Neural crest cell (in vitro differentiated cells): ENCODE measurements at regions not wholly inside any gene's neighbourhood (a gene's known extent, or its start where the extent isn't known, plus 50 kb on each side); places are given as distances from the start of the nearest gene placed in this dataset.

Experiments used
- DNase-seq: peaks from one replicate; pipeline ENCODE4 v3.0.0; 2021; ENCODE audit warnings: low read depth, mixed read lengths, low spot score
- H3K27ac Mint-ChIP-seq: one replicate; pipeline ENCODE4 v1.8.0; 2021; ENCODE audit warnings: mild to moderate bottlenecking, mixed read lengths; ENCODE audit not compliant: unreplicated experiment
- H3K27me3 Mint-ChIP-seq: 2 replicates; pipeline ENCODE4 v1.8.0; 2021; ENCODE audit warnings: low read depth, mild to moderate bottlenecking, mixed read lengths
- H3K36me3 Mint-ChIP-seq: 2 replicates; pipeline ENCODE4 v1.8.0; 2021; ENCODE audit warnings: low read depth, mild to moderate bottlenecking, mixed read lengths
- H3K4me1 Mint-ChIP-seq: 2 replicates; pipeline ENCODE4 v1.8.0; 2021; ENCODE audit warnings: mixed read lengths
- H3K4me3 Mint-ChIP-seq: one replicate; pipeline ENCODE4 v1.8.0; 2021; ENCODE audit warnings: mild to moderate bottlenecking, mixed read lengths
- H3K9me3 Mint-ChIP-seq: 2 replicates; pipeline ENCODE4 v1.8.0; 2021; ENCODE audit warnings: mixed read lengths
- TF ChIP-seq, protein P1 (sequence below): fragments of 200-600 bp; sonication (generic); conservative IDR thresholded peaks from 2 replicates; pipeline ENCODE4 v1.5.0; 2021; ENCODE audit warnings: antibody characterized with exemption, mild to moderate bottlenecking

DNA sequence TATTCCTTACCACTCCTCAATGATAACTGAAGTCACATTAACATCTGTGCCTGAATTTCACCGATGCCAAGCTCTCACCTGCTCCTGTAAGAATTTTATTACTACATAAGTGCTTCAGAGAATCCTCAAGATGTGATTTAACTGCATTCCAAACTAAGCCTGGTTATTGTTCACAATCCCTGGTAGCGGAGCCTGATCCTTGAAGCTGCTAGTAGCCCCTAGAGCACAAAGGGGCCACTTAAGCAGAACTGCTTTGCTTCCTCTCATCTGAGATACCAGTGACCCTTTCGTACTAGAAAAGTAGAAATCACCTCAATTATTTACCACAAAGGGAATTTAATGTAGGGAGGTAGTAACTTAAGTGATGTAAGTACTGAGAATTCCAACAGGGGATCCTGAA is 529.6 kb downstream of the CPS1 start:
- Mint-ChIP-seq H3K4me1 (peaks cover 21% of the 10 kb centered on the region), H3K4me3 (no peak overlapping the region), H3K27ac (peak overlapping the region; percentile 29), H3K36me3 (no peaks in the 10 kb centered on the region), H3K27me3 (no peaks in the 10 kb centered on the region), H3K9me3 (no peaks in the 10 kb centered on the region)
- TF ChIP-seq, protein P1, sequence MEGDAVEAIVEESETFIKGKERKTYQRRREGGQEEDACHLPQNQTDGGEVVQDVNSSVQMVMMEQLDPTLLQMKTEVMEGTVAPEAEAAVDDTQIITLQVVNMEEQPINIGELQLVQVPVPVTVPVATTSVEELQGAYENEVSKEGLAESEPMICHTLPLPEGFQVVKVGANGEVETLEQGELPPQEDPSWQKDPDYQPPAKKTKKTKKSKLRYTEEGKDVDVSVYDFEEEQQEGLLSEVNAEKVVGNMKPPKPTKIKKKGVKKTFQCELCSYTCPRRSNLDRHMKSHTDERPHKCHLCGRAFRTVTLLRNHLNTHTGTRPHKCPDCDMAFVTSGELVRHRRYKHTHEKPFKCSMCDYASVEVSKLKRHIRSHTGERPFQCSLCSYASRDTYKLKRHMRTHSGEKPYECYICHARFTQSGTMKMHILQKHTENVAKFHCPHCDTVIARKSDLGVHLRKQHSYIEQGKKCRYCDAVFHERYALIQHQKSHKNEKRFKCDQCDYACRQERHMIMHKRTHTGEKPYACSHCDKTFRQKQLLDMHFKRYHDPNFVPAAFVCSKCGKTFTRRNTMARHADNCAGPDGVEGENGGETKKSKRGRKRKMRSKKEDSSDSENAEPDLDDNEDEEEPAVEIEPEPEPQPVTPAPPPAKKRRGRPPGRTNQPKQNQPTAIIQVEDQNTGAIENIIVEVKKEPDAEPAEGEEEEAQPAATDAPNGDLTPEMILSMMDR, result no peak
- DNase-seq, result no peak

DNA sequence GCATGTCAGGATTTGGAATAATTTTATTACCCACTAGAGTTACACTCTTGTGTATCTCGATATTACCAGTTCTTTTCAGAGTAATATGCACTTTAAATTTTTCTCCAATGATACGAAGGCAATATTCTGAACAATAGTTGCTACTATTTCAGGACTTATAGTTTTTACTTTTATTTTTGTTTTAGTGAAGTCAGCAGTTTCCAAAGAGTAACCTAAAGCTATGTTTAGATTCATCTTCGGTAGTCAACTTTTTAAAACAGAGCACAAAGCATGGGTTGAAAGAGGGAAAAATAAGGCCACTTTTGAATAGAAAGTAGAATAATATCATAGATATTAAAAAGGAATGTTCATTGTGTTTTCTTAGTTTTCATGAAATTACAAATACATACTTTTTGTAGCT is 532.7 kb downstream of the CPS1 start:
- Mint-ChIP-seq H3K36me3 (no peaks in the 10 kb centered on the region), H3K9me3 (no peaks in the 10 kb centered on the region), H3K4me3 (no peak overlapping the region), H3K27me3 (no peaks in the 10 kb centered on the region), H3K4me1 (peaks cover 21% of the 10 kb centered on the region), H3K27ac (no peak overlapping the region)
- DNase-seq, result no peak
- TF ChIP-seq, protein P1, result no peak

DNA sequence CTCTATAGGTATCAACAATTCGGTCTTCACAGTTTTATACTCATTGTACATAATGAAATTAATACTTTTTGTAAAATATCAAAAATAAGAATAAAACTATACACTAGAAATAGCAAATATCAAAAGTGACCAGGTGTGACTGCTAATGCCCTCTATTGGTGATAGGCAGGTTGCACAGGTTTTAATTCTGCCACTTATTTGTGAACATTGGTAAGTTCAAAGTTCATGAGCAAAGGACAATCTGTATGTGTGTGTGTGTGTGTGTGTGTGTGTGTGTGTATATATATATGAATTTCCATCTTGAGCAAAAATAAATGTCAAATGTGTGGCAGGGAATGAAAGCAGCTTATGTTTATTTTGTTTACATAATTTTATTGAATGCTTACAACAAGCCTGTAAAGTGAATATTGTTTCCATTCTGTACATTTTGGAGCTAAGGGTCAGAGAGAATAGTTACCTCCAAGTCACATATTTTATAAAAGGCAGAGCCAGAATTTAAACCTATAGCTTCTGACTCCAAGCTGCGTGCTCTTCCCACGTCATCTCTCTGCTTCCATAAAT is 537.4 kb downstream of the CPS1 start:
- no peak for DNase-seq
- no peaks in the 10 kb centered on the region for H3K27me3 Mint-ChIP-seq
- TF ChIP-seq, protein P1, result peak; percentile 55
- H3K27ac Mint-ChIP-seq, result no peak overlapping the region
- peaks cover 12% of the 10 kb centered on the region for H3K36me3 Mint-ChIP-seq
- H3K4me3 Mint-ChIP-seq, result no peak overlapping the region
- H3K4me1 Mint-ChIP-seq, result no peaks in the 10 kb centered on the region
- H3K9me3 Mint-ChIP-seq, result peaks cover 10% of the 10 kb centered on the region

DNA sequence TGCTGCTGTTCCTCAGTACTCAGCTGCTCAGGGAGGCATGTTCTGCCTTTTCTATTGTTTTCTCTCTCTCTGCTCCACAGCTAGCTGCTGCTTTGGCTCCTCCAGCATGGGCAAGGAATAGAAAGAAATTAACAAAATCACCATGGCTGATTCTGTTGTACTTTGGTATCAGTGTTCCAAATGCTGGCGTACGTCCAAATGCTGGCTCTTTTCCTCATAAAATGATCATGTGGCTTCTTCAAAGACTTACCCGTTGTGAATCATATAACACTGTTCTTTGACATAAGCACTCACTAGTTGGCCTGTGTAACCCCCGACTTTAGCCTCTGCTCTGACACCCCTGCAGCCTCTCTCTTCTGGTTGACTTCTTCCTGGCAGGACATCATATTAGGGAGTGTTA is 547.6 kb downstream of the CPS1 start:
- no peaks in the 10 kb centered on the region for H3K27me3 Mint-ChIP-seq
- H3K9me3 Mint-ChIP-seq, result peaks cover 10% of the 10 kb centered on the region
- peaks cover 6% of the 10 kb centered on the region for H3K4me1 Mint-ChIP-seq
- no peak for DNase-seq
- no peak overlapping the region for H3K27ac Mint-ChIP-seq
- TF ChIP-seq, protein P1, result no peak
- no peaks in the 10 kb centered on the region for H3K36me3 Mint-ChIP-seq
- no peak overlapping the region for H3K4me3 Mint-ChIP-seq

DNA sequence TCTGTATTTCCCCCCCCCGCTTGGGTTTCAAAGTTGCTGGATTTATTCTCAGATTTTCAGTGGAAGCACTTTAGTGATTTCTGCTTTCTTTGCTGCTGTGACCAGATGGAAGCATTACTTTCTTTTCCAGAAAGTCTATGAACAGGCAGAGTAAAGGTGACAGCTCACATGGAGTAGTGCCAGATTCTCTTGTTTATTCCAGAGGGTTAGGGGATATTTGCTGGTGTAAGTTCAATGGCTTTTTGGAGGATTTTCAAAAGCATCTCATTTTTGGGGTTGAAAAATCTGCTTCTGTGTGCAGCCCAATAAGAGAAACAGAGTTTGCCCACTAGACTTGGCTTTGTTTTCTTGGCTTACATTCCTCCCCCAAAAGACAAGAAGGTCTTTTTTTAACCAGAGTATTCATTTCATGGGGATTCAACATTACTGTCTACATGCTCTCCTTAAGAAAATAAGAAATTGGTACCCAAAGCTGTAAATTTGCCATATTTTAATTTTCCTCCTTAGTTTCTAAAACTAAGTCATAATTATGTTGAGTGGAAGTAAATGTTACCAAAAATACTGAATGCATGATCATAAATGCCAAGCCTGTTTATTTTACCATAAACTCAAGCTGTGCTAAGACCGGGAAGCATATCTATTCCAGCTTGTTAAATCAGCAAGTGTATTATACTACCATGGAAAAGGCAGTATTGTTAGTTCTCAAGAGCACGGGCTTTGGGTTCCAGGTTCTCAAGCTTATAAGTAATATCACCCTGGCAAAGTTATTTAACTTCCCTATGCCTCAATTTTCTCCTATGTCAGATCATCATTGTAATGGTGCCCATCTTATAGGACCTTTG is 557.2 kb downstream of the CPS1 start:
- Mint-ChIP-seq H3K27ac (no peak overlapping the region), H3K36me3 (no peaks in the 10 kb centered on the region), H3K27me3 (no peaks in the 10 kb centered on the region), H3K4me3 (no peak overlapping the region), H3K4me1 (no peaks in the 10 kb centered on the region), H3K9me3 (peaks cover 3% of the 10 kb centered on the region)
- DNase-seq, result no peak
- TF ChIP-seq, protein P1, result no peak
